ENCODE measurements at regions not wholly inside any gene's neighbourhood (a gene's known extent, or its start where the extent isn't known, plus 50 kb on each side); places are given as distances from the start of the nearest gene placed in this dataset.
"Not testable (repeated sequence)": the region's sequence is repeated elsewhere in the genome, so short reads cannot be mapped to it uniquely, and the experiment has no call there.

DNA sequence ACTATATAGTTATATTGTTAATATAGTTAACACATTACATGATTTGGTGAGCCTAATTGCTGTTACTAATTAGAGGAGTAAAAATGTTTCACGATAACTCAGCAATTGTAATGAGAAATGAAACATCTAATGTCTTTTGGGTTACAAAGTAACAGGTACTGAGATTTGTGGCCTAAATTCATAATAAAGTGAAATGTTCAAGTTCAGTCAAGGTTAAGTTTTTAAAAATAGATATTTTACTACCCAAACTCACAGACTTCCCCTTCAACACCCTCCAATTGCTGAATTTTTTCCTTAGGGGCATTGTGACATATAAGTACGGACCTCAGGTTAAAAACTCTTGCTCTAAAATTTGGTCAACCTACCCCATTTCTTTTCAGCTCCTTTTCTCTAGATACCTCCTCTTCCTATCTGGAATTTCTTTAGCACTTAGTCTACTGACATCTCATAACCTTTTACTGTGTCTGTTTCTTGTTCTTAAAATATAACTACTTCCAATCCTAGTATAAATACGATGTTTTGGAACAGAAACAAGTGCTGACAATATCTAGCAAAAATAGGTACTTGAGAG lies 112.3 kb upstream of the PRSS16 start:
- Mint-ChIP-seq H3K4me3 (peak overlapping the region in 2 of 4 donors; percentile 5 to 46), H3K9me3 (no peaks in the 10 kb centered on the region), H3K27ac (no peak overlapping the region), H3K4me1 (peaks cover 21 to 36% (median 27%) of the 10 kb centered on the region in 3 donors), H3K36me3 (no peaks in the 10 kb centered on the region), H3K27me3 (no peaks in the 10 kb centered on the region)

DNA sequence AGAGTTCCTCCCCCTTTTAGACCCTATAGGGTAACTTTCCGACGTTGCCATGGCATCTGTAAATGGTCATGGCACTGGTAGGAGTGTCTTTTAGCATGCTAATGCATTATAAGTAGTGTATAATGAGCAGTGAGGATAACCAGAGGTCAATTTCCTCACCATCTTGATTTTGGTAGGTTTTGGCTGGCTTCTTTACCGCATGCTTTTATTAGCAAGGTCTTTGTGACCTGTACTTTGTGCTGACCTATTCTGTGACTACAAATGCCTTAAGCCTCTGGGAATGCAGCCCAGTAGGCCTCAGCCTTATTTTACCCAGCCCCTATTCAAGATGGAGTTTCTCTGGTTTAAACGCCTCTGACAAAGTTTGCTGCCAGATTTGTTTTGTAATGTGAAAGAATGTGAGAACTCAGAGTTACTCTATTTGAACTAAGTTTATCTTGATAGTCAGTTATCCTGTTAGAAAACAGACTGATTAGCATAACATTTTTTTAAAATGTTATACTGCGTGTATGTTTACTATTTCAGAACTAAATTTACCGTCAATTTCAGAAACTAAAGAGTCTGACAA lies 111.3 kb upstream of the PRSS16 start:
- H3K27ac Mint-ChIP-seq: peak overlapping the region in 1 of 3 donors; percentile 15
- H3K9me3 Mint-ChIP-seq: no peaks in the 10 kb centered on the region
- peaks cover 22 to 35% (median 33%) of the 10 kb centered on the region in 3 donors for H3K4me1 Mint-ChIP-seq
- no peaks in the 10 kb centered on the region for H3K27me3 Mint-ChIP-seq
- H3K36me3 Mint-ChIP-seq: no peaks in the 10 kb centered on the region
- no peak overlapping the region for H3K4me3 Mint-ChIP-seq

DNA sequence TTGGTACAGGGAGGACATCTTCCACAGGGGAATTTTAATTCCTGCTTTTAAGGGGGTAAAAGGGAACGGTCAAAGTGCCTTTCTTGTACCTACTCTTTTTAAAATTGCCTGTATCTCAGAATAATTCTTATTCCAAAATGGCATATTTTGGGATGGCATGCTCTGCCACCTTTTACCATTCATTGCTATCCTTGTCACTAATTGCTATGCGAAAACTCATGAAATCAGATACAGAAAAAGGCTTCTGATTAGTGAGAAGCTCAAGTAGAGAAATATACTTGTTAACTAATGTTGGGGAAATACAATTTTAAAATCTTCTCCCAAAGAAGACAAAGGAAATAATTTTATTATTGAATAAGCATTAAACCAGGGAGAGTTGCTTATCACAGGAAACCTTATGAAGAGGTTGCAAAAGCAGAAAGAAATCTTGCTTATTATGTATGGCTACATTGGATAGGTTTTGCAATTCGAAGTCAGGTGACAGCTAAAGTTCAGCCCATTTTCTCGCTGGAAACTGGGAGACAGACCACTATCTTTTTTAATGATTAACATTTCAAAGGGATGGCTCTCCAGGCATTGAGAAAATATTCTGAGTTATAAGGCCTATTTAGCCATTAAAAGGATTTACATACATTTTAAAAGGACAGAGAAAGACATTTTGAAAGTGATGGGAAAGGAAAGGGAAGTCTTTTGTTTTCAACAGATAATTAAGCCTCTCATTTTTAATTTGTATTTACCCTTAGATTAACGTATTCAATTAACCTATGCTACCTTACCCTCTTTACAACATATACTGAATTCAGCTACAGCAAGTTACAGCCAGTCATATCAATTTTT lies 110.3 kb upstream of the PRSS16 start:
- Mint-ChIP-seq H3K36me3 (no peaks in the 10 kb centered on the region), H3K4me1 (peaks cover 29 to 40% (median 40%) of the 10 kb centered on the region in 3 donors), H3K27ac (no peak overlapping the region), H3K9me3 (no peaks in the 10 kb centered on the region), H3K27me3 (no peaks in the 10 kb centered on the region), H3K4me3 (no peak overlapping the region)

DNA sequence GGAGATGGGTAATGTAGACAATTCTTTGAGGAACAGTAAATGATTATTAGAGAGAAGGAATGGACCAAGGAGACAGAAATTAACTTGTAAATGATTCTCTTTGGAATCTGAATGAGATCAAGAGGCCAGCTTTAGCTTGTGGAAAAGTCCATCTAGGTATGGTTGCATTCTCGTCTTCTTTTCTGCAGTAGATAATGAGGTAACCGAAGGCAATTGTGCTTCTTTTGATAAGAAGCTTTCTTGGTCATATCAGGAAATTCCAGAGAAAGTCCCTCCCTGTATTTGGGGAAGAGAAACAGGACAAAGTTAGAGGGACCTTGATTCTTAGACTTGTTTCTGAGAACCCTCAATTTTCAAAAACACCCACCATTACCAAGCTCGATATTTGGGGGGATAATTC lies 109.1 kb upstream of the PRSS16 start:
- Mint-ChIP-seq H3K36me3 (peaks cover 2% of the 10 kb centered on the region), H3K27me3 (no peaks in the 10 kb centered on the region), H3K4me1 (peaks cover 34 to 43% (median 41%) of the 10 kb centered on the region in 3 donors), H3K9me3 (no peaks in the 10 kb centered on the region), H3K27ac (peak overlapping the region; percentile 99), H3K4me3 (peak overlapping the region; percentile 97 to 100 (median 99))

DNA sequence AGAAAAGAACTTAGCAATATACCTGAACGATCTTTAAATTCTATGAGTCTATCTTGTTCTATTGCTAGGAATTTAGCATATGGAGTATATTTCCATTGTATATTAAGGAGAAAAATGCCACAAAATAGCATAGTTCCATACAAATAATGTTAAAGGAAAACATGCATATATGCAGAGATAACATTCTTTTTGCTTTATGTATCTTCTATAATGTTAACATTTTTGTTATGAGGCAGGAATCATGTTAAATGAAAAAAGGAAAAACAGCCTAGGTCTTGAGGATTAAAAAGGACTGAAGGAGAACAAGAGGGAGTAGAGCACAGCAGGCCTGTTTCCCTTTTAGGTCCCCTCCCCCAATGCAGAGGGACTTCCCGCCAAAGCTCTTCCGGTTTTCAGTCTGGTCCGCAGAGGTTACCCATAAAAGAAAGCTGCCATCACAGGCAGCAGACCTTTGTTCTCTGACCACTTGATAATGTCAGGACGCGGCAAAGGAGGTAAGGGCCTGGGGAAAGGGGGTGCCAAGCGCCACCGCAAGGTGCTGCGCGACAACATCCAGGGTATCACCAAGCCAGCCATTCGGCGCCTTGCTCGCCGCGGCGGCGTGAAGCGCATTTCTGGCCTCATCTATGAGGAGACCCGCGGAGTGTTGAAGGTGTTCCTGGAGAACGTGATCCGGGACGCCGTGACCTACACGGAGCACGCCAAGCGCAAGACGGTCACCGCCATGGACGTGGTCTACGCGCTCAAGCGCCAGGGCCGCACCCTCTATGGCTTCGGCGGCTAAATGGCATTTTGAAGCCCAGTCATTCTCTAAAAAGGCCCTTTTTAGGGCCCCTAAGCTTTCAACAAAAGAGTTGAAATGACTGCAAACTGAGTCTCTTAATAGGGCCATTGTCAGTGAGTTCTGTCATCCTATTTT lies 108.4 kb upstream of the PRSS16 start:
- Mint-ChIP-seq H3K4me3 (peak overlapping the region; percentile 97 to 100 (median 99)), H3K9me3 (no peaks in the 10 kb centered on the region), H3K36me3 (peaks cover 4% of the 10 kb centered on the region), H3K4me1 (peaks cover 33 to 40% (median 40%) of the 10 kb centered on the region in 3 donors), H3K27me3 (no peaks in the 10 kb centered on the region), H3K27ac (peak overlapping the region; percentile 99)

DNA sequence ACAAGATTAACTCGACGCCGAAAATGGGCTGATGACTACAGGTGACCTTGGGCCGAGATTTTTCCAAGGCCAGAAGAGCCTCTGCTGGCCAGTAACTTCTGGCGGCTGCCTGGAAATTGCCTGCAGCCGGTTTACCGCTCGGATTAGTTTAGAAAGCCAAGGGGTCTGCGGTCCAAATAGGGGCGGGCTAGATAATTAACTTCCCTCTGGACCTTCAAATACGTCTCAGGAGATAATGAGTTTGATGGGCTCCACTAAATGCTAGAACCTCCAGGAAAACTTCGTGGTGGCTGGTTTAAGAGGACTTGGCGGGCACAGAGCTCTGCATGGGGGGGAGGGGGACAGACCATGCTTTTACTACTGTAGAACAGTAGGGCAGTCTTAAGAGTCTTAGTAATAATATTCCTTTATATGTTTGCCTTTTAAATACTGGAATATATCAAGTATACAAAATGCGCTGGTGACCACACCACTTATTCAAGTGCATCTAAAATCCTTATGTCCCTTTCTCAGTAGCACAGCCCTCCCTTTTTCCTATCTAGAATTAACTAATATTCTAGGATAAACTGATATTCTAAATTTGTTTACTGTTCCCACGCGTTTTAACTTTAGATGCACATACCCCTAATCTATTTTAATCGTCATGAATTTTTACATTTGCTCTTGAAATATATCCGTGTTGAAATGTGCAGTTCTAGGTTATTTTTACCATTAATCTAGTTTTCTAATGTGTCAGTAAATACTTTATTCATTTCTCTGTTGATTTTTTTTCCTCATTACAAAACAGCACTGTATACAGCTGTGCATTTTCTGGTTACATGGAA lies 107.5 kb upstream of the PRSS16 start:
- Mint-ChIP-seq H3K4me3 (peak overlapping the region; percentile 97 to 100 (median 99)), H3K27me3 (no peaks in the 10 kb centered on the region), H3K27ac (peak overlapping the region; percentile 99), H3K9me3 (no peaks in the 10 kb centered on the region), H3K36me3 (peaks cover 4% of the 10 kb centered on the region), H3K4me1 (peaks cover 35 to 44% (median 39%) of the 10 kb centered on the region in 3 donors)

DNA sequence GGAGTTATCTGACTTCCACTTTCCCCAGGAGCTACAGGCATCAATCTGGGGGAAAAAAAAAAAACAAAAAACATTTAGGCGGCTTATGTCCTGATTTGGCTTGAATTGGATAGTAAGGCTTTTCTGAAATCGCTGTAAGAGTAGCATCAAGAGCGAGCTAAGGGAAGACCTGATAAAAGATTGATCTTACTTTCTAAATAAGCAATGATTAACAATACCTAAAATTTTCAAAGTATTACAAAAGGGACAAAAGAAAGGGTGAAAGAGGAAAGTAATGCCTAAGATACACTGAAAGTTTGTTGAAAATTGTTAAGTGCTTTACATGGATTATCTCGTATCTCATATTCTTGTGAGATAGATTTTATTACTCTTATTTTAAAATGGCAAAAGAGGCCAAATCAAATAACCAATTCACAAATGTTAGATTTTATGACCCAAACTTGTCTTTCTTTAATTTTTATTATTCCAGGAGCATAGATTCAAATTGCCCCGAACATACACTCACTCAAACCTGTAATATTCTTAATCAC lies 106.4 kb upstream of the PRSS16 start:
- Mint-ChIP-seq H3K36me3 (peaks cover 4% of the 10 kb centered on the region), H3K9me3 (no peaks in the 10 kb centered on the region), H3K27ac (peak overlapping the region; percentile 6 to 15 (median 14)), H3K4me1 (peaks cover 35 to 40% (median 39%) of the 10 kb centered on the region in 3 donors), H3K27me3 (no peaks in the 10 kb centered on the region), H3K4me3 (peak overlapping the region; percentile 73 to 100 (median 82))

DNA sequence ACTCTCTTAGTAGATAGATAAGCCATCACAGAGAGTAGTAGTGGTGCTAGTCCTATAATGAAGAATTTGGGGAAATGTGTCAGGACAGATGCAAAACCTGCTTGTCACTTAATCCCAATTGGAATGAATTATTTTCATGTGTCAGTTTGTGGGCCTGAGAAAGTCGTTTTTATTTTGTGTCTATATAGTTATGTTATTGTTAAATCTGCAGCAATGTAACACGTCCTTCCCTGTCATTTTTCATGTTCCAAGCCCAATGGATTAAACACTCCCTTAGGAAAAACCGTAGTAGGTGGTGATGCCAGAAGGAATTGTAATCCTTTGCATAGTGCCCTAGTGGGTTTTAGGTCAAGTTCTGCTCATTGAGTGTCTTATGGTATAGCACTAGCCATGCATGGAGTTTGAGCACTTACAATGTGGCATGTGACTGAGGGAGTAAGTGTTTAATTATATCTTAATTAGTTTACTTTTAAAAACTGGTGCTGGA lies 105.9 kb upstream of the PRSS16 start:
- Mint-ChIP-seq H3K27ac (peak overlapping the region in 2 of 3 donors; percentile 6 to 15), H3K36me3 (peaks cover 4% of the 10 kb centered on the region), H3K27me3 (no peaks in the 10 kb centered on the region), H3K4me3 (peak overlapping the region; percentile 73 to 100 (median 82)), H3K4me1 (peaks cover 35 to 39% (median 38%) of the 10 kb centered on the region in 3 donors), H3K9me3 (no peaks in the 10 kb centered on the region)

DNA sequence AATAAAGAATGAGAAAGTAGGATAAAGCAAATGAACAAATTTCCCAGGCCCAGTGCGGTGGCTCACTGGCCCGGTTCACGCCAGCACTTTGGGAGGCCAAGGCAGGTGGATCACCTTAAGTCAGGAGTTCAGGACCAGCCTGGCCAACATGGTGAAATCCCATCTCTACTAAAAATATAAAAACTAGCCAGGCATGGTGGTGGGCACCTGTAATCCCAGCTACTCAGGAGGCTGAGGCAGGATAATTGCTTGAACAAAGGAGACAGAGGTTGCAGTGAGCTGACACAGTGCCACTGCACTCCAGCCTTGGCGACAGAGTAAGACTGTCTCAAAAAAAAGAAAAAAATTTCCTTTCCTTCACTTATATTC lies 104.5 kb upstream of the PRSS16 start:
- H3K9me3 Mint-ChIP-seq, H3K36me3 Mint-ChIP-seq, H3K27me3 Mint-ChIP-seq: not testable (repeated sequence)
- peaks cover 35 to 38% (median 36%) of the 10 kb centered on the region in 3 donors for H3K4me1 Mint-ChIP-seq
- H3K27ac Mint-ChIP-seq: peak overlapping the region in 1 of 3 donors; percentile 61
- H3K4me3 Mint-ChIP-seq: peak overlapping the region in 2 of 4 donors; percentile 71 to 82

DNA sequence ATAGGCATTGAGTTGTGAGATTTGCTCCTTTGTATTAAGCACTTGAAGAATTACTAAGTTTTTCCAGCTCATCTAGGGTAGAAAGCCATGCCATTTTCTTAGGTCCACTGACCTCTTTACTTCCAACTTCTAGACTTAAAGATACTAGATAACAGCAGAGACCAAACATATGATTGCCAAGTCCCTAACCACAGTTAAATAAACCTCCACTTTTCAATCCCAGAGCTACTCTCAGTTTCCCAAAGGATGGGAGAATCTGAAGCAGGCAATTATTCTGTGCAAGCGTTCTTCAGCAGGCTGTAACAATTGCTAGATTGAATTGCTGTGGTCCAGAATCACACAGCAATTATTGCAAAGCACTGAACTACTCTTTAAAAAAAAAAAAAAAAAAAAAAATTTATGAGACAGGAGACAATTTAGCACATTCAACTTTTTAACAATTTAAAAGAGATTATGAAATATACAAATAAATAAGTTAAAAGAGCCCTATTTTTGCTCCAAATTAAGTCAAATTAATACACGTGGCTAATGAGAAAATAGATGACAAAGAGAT lies 104.0 kb upstream of the PRSS16 start:
- Mint-ChIP-seq H3K9me3 (no peaks in the 10 kb centered on the region), H3K36me3 (peaks cover 4% of the 10 kb centered on the region), H3K27me3 (no peaks in the 10 kb centered on the region), H3K27ac (peak overlapping the region in 2 of 3 donors; percentile 61 to 71), H3K4me1 (peaks cover 29 to 33% (median 30%) of the 10 kb centered on the region in 3 donors), H3K4me3 (peak overlapping the region in 3 of 4 donors; percentile 51 to 90 (median 71))

DNA sequence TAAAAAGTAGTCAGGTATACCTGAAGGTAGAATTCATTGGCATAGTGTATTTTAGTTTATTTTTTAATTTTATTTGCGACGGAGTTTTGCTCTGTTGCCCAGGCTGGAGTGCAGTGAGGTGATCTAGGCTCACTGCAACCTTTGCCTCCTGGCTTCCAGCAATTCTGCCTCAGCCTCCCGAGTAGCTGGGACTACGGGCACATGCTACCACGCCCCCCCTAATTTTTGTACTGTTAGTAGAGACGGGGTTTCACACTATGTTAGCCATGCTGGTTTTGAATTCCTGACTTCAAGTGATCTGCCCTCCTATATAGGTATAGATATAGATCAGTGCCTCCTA lies 102.8 kb upstream of the PRSS16 start:
- Mint-ChIP-seq H3K36me3 (peaks cover 4% of the 10 kb centered on the region), H3K27me3 (no peaks in the 10 kb centered on the region), H3K27ac (peak overlapping the region in 1 of 3 donors; percentile 23)

DNA sequence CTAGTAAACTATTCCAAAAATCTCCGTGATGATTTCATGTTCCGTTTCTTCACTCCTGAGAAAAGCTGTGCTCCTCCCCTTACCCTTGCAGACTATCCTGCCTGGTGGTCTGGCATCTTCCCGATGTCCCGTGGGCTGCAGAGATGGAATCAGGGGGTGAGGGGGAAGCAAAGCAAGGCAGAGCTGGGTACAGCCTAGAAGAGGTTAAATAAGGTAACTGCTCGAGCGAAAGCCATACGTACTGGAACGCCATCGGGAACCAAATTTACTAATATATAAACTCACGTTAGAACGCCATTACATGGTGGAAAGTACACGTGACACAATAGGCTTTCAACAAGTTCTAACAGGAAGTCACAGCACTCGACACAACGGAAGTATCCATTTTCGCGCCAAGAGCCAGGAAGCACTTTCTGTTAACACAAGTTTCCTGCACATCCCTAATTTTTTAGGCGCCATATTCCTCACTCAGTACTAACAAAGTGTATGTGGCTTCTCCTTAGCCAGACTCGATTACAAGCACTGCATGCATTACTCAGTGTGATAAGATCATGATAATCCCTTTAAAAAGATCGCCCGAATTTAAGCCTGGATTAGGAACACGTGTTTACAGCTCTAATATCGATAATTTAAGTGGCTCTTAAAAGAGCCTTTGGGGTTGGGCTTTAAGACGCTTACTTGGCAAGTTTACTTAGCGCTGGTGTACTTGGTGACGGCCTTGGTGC lies 101.6 kb upstream of the PRSS16 start:
- Mint-ChIP-seq H3K27me3 (no peaks in the 10 kb centered on the region), H3K36me3 (peaks cover 4% of the 10 kb centered on the region), H3K4me1 (peaks cover 14 to 26% (median 22%) of the 10 kb centered on the region in 3 donors), H3K9me3 (no peaks in the 10 kb centered on the region), H3K4me3 (no peak overlapping the region), H3K27ac (no peak overlapping the region)

More for the DNA sequence above, 102.8 kb upstream of the PRSS16 start:
- Mint-ChIP-seq H3K4me3 (peak overlapping the region in 1 of 4 donors; percentile 59), H3K4me1 (peaks cover 21 to 27% (median 23%) of the 10 kb centered on the region in 3 donors), H3K9me3 (no peaks in the 10 kb centered on the region)

DNA sequence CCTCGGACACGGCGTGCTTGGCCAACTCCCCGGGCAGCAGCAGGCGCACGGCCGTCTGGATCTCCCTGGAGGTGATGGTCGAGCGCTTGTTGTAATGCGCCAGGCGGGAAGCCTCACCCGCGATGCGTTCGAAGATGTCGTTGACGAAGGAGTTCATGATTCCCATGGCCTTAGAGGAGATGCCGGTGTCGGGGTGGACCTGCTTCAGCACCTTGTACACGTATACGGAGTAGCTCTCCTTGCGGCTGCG lies 101.1 kb upstream of the PRSS16 start:
- H3K4me3 Mint-ChIP-seq, H3K9me3 Mint-ChIP-seq, H3K27ac Mint-ChIP-seq, H3K36me3 Mint-ChIP-seq, H3K27me3 Mint-ChIP-seq: not testable (repeated sequence)
- peaks cover 9 to 22% (median 18%) of the 10 kb centered on the region in 3 donors for H3K4me1 Mint-ChIP-seq
